ENCODE measurements at regions not wholly inside any gene's neighbourhood (a gene's known extent, or its start where the extent isn't known, plus 50 kb on each side); places are given as distances from the start of the nearest gene placed in this dataset.

DNA sequence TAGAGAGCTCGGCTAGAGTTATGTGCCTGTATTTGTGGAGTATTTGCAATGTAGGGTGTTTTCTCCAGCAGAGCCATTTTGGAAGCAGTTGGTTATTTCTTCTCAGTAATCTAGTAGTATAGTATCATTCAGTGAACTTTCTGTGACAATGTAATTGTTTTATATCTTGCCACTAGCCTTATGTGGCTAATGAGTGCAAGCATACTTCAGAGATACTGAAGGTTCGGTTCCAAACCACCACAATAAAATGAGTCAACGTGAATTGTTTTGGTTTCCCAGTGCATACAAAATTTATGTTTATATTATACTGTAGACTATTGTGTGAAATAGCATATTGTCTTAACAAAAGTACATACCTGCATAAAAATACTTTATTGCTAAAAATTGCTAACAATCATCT is 286.9 kb upstream of the TBL1XR1 start:
- Histone ChIP-seq H3K9ac (ENCODE audit: low read length) (no peak overlapping the region), H3K4me2 (ENCODE audit: low read length) (no peak overlapping the region), H3K79me2 (replicated peaks; ENCODE audit: insufficient read depth, low read length) (no peaks in the 10 kb centered on the region), H3K9me2 (ENCODE audit: insufficient read depth, low read length) (no peaks in the 10 kb centered on the region), H3K4me3 (ENCODE audit: low read length) (no peak overlapping the region), H2AFZ (ENCODE audit: low read depth, low read length) (no peak overlapping the region), H3K36me3 (ENCODE audit: insufficient read depth, low read length) (no peaks in the 10 kb centered on the region), H3K27me3 (ENCODE audit: insufficient read depth, low read depth, low read length) (no peaks in the 10 kb centered on the region), H3K27ac (ENCODE audit: low read length) (no peak overlapping the region), H3F3A (ENCODE audit: insufficient read depth, low read length, poor library complexity, severe bottlenecking) (no peaks in the 10 kb centered on the region), H4K20me1 (ENCODE audit: insufficient read depth) (no peaks in the 10 kb centered on the region), H3K9me3 (ENCODE audit: low read length) (no peaks in the 10 kb centered on the region)
- TF ChIP-seq, protein P1, sequence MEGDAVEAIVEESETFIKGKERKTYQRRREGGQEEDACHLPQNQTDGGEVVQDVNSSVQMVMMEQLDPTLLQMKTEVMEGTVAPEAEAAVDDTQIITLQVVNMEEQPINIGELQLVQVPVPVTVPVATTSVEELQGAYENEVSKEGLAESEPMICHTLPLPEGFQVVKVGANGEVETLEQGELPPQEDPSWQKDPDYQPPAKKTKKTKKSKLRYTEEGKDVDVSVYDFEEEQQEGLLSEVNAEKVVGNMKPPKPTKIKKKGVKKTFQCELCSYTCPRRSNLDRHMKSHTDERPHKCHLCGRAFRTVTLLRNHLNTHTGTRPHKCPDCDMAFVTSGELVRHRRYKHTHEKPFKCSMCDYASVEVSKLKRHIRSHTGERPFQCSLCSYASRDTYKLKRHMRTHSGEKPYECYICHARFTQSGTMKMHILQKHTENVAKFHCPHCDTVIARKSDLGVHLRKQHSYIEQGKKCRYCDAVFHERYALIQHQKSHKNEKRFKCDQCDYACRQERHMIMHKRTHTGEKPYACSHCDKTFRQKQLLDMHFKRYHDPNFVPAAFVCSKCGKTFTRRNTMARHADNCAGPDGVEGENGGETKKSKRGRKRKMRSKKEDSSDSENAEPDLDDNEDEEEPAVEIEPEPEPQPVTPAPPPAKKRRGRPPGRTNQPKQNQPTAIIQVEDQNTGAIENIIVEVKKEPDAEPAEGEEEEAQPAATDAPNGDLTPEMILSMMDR (IDR thresholded peaks at IDR 0.05; ENCODE audit: poor library complexity, severe bottlenecking): no peak
- TF ChIP-seq POLR2AphosphoS5 (IDR thresholded peaks at IDR 0.05) (no peak), RAD21 (conservative IDR thresholded peaks at IDR 0.05) (no peak), EZH2 (IDR thresholded peaks at IDR 0.05; ENCODE audit: borderline replicate concordance, insufficient read depth, low read length, poor library complexity, severe bottlenecking) (no peak), TAF1 (IDR thresholded peaks at IDR 0.05; ENCODE audit: low read depth) (no peak), SMC3 (conservative IDR thresholded peaks at IDR 0.05; ENCODE audit: poor library complexity) (no peak), MXI1 (conservative IDR thresholded peaks at IDR 0.05; ENCODE audit: poor library complexity, severe bottlenecking) (no peak), EP300 (conservative IDR thresholded peaks at IDR 0.05; ENCODE audit: poor library complexity, severe bottlenecking) (no peak)

DNA sequence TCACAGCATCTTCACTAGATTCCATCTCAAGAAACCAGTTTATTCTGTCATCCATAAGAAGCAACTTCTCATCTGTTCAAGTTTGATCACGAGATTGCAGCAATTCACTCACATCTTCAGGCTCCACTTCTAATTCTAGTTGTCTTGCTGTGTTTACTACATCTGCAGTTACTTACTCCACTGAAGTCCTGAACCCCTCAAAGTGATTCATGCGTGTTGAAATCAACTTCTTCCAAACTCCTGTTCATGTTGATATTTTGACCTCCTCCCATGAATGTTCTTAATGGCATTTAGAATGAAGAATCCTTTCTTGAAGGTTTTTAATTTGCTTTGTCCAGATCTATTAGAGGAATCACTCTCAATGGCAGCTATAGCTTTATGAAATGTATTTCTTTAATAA is 287.6 kb upstream of the TBL1XR1 start:
- Histone ChIP-seq H3K79me2 (replicated peaks; ENCODE audit: insufficient read depth, low read length) (no peaks in the 10 kb centered on the region), H3K27me3 (ENCODE audit: insufficient read depth, low read depth, low read length) (no peaks in the 10 kb centered on the region), H3K36me3 (ENCODE audit: insufficient read depth, low read length) (no peaks in the 10 kb centered on the region), H3K9ac (ENCODE audit: low read length) (no peak overlapping the region), H4K20me1 (ENCODE audit: insufficient read depth) (no peaks in the 10 kb centered on the region), H3K9me2 (ENCODE audit: insufficient read depth, low read length) (no peaks in the 10 kb centered on the region), H3K4me3 (ENCODE audit: low read length) (no peak overlapping the region), H2AFZ (ENCODE audit: low read depth, low read length) (no peak overlapping the region), H3F3A (ENCODE audit: insufficient read depth, low read length, poor library complexity, severe bottlenecking) (no peaks in the 10 kb centered on the region), H3K4me2 (ENCODE audit: low read length) (no peak overlapping the region), H3K9me3 (ENCODE audit: low read length) (no peaks in the 10 kb centered on the region), H3K27ac (ENCODE audit: low read length) (no peak overlapping the region)
- TF ChIP-seq POLR2AphosphoS5 (IDR thresholded peaks at IDR 0.05) (no peak), EP300 (conservative IDR thresholded peaks at IDR 0.05; ENCODE audit: poor library complexity, severe bottlenecking) (no peak), SMC3 (conservative IDR thresholded peaks at IDR 0.05; ENCODE audit: poor library complexity) (no peak), TAF1 (IDR thresholded peaks at IDR 0.05; ENCODE audit: low read depth) (no peak), MXI1 (conservative IDR thresholded peaks at IDR 0.05; ENCODE audit: poor library complexity, severe bottlenecking) (no peak)
- TF ChIP-seq, protein P1 (IDR thresholded peaks at IDR 0.05; ENCODE audit: poor library complexity, severe bottlenecking): no peak
- TF ChIP-seq, protein P2, sequence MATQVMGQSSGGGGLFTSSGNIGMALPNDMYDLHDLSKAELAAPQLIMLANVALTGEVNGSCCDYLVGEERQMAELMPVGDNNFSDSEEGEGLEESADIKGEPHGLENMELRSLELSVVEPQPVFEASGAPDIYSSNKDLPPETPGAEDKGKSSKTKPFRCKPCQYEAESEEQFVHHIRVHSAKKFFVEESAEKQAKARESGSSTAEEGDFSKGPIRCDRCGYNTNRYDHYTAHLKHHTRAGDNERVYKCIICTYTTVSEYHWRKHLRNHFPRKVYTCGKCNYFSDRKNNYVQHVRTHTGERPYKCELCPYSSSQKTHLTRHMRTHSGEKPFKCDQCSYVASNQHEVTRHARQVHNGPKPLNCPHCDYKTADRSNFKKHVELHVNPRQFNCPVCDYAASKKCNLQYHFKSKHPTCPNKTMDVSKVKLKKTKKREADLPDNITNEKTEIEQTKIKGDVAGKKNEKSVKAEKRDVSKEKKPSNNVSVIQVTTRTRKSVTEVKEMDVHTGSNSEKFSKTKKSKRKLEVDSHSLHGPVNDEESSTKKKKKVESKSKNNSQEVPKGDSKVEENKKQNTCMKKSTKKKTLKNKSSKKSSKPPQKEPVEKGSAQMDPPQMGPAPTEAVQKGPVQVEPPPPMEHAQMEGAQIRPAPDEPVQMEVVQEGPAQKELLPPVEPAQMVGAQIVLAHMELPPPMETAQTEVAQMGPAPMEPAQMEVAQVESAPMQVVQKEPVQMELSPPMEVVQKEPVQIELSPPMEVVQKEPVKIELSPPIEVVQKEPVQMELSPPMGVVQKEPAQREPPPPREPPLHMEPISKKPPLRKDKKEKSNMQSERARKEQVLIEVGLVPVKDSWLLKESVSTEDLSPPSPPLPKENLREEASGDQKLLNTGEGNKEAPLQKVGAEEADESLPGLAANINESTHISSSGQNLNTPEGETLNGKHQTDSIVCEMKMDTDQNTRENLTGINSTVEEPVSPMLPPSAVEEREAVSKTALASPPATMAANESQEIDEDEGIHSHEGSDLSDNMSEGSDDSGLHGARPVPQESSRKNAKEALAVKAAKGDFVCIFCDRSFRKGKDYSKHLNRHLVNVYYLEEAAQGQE (IDR thresholded peaks at IDR 0.05; ENCODE audit: borderline replicate concordance): no peak

Measured in neural cell (in vitro differentiated cells).